ENCODE measurements at regions not wholly inside any gene's neighbourhood (a gene's known extent, or its start where the extent isn't known, plus 50 kb on each side); places are given as distances from the start of the nearest gene placed in this dataset.
"Not testable (repeated sequence)": the region's sequence is repeated elsewhere in the genome, so short reads cannot be mapped to it uniquely, and the experiment has no call there.

- no peak for DNase-seq
Observed at GRCh38 chr14:82872494-82872893, 1338.8 kb upstream of the SEL1L start.

DNA sequence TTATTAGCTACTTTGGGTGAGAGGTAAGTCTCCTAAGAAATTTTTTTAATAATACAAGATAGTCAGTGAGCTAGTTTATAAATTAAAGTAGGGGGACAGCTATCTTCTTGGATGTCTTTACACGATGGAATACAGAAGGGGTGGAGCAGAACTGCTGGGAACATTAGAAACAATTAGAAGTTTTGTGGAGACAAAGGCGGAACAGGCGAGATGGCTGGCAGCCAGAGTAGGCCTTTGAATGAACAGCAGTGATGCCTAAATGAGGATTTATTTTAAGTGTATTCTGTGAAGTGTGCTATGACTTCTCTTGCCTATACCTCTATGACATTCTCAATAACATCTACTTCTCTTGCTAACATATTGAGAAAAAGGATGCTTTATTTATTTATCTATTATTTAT is 1345.3 kb upstream of the SEL1L start:
- no peak for DNase-seq

- DNase-seq, result no peak
Observed at GRCh38 chr14:82879949-82880535, 1346.4 kb upstream of the SEL1L start.

- DNase-seq, result no peak
Observed at GRCh38 chr14:82886670-82887069, 1353.0 kb upstream of the SEL1L start.

GRCh38 chr14:82889701-82890100 is 1356.0 kb upstream of the SEL1L start:
- DNase-seq, result no peak

DNA sequence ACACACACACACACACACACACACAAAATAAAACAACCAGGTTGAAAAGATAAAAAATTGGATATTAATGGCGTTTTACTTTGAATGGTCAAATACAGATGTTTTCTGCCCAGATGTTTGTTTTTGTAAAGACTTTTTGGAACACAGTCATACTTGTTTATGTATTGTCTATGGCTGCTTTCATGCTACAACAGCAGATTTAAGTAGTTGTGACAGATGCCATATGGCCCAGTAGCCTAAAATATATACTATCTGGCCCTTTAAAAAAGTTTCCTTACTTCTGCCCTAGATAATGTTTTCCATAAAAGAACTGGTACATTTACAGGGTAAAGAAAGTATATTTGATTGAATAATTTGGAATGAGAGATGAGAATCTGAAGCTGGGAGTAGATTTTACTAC is 1362.8 kb upstream of the SEL1L start:
- DNase-seq, result no peak

- no peak for DNase-seq
Observed at GRCh38 chr14:82897469-82898308, 1364.0 kb upstream of the SEL1L start.

GRCh38 chr14:82905762-82906161 is 1372.1 kb upstream of the SEL1L start:
- DNase-seq, result peak; percentile 74

DNA sequence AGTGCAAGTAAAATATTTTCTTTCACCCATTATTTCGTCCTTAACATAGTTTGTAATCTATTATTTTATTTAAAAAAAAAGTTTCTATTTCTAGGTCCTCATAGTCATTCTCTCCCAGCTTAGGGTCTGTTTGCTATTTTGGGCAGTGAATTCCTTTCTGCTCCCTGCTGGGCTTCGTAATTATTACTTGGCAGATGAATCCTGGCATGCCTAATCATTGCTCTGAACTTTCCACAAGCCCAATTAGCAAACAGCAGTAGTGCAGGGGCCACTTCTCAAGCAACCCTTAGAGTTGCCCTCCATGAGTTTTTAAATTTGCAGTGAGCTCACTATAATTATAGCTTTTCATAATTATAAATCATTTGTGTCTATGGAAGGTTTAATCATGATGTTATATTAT is 1378.3 kb upstream of the SEL1L start:
- no peak for DNase-seq

DNA sequence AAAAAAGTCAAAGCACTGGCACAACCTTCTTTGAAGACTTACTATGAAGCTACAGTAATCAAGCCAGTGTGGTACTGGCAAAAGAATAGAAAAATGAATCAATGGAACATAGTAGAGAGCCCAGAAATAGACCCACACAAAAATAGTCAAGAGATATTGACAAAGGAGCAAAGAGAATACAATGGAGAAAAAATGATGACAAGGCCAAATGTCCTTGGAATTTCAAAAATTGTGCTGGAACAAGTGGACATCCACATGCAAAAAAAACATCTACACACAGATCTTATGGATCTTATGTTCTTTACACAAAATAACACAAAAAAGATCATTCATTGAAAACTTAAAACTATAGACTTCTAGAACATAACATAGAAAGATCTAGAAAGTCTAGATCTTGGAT is 1379.7 kb upstream of the SEL1L start:
- no peak for DNase-seq

- DNase-seq, result no peak
Observed at GRCh38 chr14:82915381-82915780, 1381.7 kb upstream of the SEL1L start.

DNA sequence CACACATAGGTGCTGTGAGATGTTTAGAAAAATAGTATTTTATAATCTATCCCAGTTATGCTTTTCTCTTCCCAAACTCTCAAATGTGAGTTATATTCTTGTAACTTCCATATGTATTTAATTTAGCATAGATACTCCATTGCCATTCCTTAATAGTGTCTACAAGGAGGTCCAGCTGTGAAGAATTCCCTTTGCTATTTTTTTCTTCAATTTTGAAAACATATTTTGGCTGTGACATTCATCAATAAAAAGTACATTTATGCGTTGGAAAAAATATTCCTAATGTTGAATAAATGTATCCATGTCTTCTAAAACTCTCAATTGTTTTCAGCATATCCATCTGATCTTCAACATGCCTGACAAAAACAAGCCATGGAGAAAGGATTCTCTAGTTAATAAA is 1402.0 kb upstream of the SEL1L start:
- DNase-seq, result no peak

- no peak for DNase-seq
Observed at GRCh38 chr14:82951171-82951570, 1417.5 kb upstream of the SEL1L start.

GRCh38 chr14:82963756-82964155 is 1430.1 kb upstream of the SEL1L start:
- no peak for DNase-seq

GRCh38 chr14:82987502-82988124 is 1454.0 kb upstream of the SEL1L start:
- no peak for DNase-seq

DNA sequence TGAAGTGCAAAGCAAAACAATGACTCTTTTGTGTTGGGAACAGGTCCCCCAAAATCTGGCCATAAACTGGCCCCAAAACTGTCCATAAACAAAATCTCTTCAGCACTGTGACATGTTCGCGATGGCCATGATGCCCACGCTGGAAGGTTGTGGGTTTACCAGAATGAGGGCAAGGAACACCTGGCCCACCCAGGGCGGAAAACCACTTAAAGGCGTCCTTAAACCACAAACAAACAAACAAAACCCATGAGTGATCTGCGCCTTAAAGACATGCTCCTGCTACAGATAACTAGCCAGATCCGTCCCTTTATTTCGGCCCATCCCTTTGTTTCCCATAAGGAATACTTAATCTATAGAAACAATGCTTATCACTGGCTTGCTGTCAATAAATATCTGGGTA is 1460.9 kb upstream of the SEL1L start:
- not testable (repeated sequence) for DNase-seq

- no peak for DNase-seq
Observed at GRCh38 chr14:82999802-83000201, 1466.1 kb upstream of the SEL1L start.

DNA sequence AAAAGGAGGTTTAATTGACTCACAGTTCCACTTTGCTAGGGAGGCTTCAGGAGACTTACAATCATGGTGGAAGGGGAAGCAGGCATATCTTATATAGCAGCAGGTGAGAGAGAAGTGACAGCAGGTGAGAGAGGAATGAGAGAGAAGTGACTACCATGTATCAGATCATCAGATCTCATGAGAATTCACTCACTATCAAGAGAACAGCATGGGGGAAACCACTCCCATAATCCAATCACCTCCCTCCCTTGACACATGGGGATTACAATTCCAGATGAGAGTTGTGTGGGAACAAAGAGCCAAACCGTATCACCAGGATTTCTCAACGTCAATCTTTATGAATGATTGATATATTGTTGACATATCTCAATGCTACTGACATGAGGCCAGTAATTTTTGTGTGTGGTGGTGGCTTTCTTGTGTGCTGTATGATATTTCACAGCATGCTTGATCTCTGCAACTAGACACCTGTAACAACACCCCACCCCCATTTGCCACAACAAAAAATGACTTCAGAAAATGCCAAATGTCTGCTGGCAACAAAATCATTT is 1470.9 kb upstream of the SEL1L start:
- DNase-seq, result no peak

DNA sequence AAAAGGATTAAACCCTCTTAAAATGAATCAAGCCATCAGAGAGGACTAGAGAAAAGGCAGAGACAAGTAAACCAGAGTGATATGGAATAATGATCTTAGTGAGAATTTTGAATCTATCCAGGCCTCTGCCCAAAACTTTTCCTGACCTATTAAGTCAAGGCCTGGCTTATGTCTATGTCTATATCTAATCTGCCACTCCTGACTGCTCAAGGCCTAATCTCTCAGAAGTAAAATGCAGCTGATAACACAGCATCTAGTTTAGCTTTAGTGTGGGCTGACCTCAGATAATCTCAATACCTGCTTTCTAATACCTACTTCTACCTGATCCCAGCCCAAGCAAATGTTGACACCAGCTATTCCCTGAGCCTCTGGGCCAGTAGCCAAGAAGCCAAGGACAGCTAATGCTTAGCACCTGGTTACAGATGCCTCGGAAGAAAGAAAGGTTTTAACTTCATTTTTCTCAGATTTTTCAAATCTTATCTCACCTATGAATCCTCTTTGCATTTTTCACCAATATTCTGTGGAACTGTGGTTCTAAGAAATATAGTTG is 1472.5 kb upstream of the SEL1L start:
- DNase-seq, result no peak

DNA sequence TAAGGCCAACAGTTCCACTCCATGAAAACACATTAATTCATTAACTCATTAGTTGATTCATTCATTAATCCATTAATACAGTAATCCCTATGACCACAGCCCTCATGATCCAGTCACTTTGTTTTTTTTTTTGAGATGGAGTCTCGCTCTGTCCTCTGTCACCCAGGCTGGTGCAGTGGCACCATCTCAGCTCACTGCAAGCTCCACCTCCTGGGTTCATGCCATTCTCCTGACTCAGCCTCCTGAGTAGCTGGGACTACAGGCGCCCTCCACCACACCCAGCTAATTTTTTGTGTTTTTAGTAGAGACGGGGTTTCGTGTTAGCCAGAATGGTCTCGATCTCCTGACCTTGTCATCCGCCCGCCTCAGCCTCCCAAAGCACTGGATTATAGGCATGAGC is 1473.4 kb upstream of the SEL1L start:
- DNase-seq, result not testable (repeated sequence)

DNA sequence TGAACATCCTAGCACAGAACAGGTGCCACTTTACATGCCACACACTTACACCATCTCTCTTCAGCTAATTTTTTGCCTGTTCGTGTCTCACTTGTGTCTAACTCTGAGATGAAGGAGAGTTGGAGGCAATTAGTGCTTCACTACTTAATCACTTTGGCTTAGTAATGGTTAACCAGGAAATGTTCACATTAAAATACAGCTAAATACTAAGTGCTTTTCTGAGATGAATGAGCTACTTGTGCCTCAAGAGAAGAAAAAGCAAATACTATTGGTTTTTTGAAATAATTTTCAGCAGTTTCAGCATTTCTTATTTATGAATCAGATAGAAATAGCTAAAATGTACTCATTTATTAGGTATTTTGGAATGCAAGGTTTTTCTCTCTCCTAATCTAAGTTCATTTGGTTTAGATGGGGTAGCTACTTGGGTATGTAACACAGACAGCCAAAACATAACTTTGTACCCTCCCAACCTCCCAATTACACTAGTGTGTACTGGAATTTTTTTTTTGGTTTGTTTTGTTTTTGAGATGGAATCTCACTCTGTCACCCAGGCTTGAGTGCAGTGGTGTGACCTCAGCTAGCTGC is 1474.1 kb upstream of the SEL1L start:
- DNase-seq, result no peak

GRCh38 chr14:83017296-83017695 is 1483.6 kb upstream of the SEL1L start:
- no peak for DNase-seq

GRCh38 chr14:83019744-83020414 is 1486.2 kb upstream of the SEL1L start:
- no peak for DNase-seq

All from NCI-H510A treated with DMSO at 0.1 percent for 48 hours (cell line).